ENCODE measurements at regions not wholly inside any gene's neighbourhood (a gene's known extent, or its start where the extent isn't known, plus 50 kb on each side); places are given as distances from the start of the nearest gene placed in this dataset.
"Not testable (repeated sequence)": the region's sequence is repeated elsewhere in the genome, so short reads cannot be mapped to it uniquely, and the experiment has no call there.

- DNase-seq = no peak
- no peaks in the 10 kb centered on the region for H3K27me3 ChIP-seq
These were observed 55.0 kb upstream of the METRNL start for GRCh38 chr17:83024218-83024971.

GRCh38 chr17:83025636-83026280, 53.7 kb upstream of the METRNL start:
- DNase-seq = no peak
- intact Hi-C loops (cut with DNase I) = no loop called here

More at GRCh38 chr17:83024218-83024971, 55.0 kb upstream of the METRNL start:
- WGBS, 2 donors = 87 to 89% methylated on average over 3 to 24 of the region's 43 CpGs
- H3K27ac ChIP-seq = no peak overlapping the region
- H3K4me1 ChIP-seq = no peaks in the 10 kb centered on the region
- no peak overlapping the region for H3K4me3 ChIP-seq
- intact Hi-C loops (cut with DNase I) = no loop called here
- H3K9me3 ChIP-seq = no peaks in the 10 kb centered on the region
- TF ChIP-seq POLR2A (IDR thresholded peaks at IDR 0.05) = no peak
- no peak for TF ChIP-seq CTCF (IDR thresholded peaks at IDR 0.05)
- peaks cover 0 to 13% (median 0%) of the 10 kb centered on the region in 3 donors for H3K36me3 ChIP-seq

GRCh38 chr17:83026311-83026811, 53.0 kb upstream of the METRNL start:
- Histone ChIP-seq H3K4me3 (no peak overlapping the region), H3K27ac (no peak overlapping the region), H3K9me3 (no peaks in the 10 kb centered on the region), H3K27me3 (no peaks in the 10 kb centered on the region), H3K4me1 (no peaks in the 10 kb centered on the region), H3K36me3 (peaks cover 0 to 17% (median 0%) of the 10 kb centered on the region in 3 donors)
- TF ChIP-seq POLR2A (IDR thresholded peaks at IDR 0.05) = no peak
- no peak for TF ChIP-seq CTCF (IDR thresholded peaks at IDR 0.05)
- 83 to 92% methylated on average over 6 of the region's 14 CpGs for WGBS, 2 donors
- DNase-seq = no peak
- intact Hi-C loops (cut with DNase I) = no loop called here

More at GRCh38 chr17:83025636-83026280, 53.7 kb upstream of the METRNL start:
- Histone ChIP-seq H3K27me3 (no peaks in the 10 kb centered on the region), H3K4me3 (no peak overlapping the region), H3K36me3 (peaks cover 0 to 13% (median 0%) of the 10 kb centered on the region in 3 donors), H3K27ac (no peak overlapping the region), H3K9me3 (no peaks in the 10 kb centered on the region), H3K4me1 (no peaks in the 10 kb centered on the region)
- TF ChIP-seq CTCF (IDR thresholded peaks at IDR 0.05) (no peak), POLR2A (IDR thresholded peaks at IDR 0.05) (no peak)
- 92% methylated on average over 17 to 21 of the region's 31 CpGs for WGBS, 2 donors

GRCh38 chr17:83026921-83027320, 52.5 kb upstream of the METRNL start:
- H3K27ac ChIP-seq; intact Hi-C loops (cut with DNase I): not testable (repeated sequence)
- WGBS, 2 donors = 78 to 86% methylated on average over 9 to 10 of the region's 11 CpGs

GRCh38 chr17:83028851-83029250, 50.6 kb upstream of the METRNL start:
- intact Hi-C loops (cut with DNase I) = no loop called here
- Histone ChIP-seq H3K9me3 (no peaks in the 10 kb centered on the region), H3K27me3 (no peaks in the 10 kb centered on the region), H3K4me1 (no peaks in the 10 kb centered on the region), H3K4me3 (no peak overlapping the region), H3K27ac (no peak overlapping the region), H3K36me3 (peaks cover 0 to 25% (median 0%) of the 10 kb centered on the region in 3 donors)
- 93 to 94% methylated on average over 17 of the region's 17 CpGs for WGBS, 2 donors
- DNase-seq = no peak
- TF ChIP-seq CTCF (IDR thresholded peaks at IDR 0.05) = no peak
- no peak for TF ChIP-seq POLR2A (IDR thresholded peaks at IDR 0.05)

More at GRCh38 chr17:83026921-83027320, 52.5 kb upstream of the METRNL start:
- not testable (repeated sequence) for H3K4me1 ChIP-seq, DNase-seq, H3K9me3 ChIP-seq, H3K4me3 ChIP-seq, H3K27me3 ChIP-seq
- H3K36me3 ChIP-seq = peaks cover 0 to 22% (median 0%) of the 10 kb centered on the region in 3 donors
